SU-DHL-6 (cell line): ENCODE measurements at regions not wholly inside any gene's neighbourhood (a gene's known extent, or its start where the extent isn't known, plus 50 kb on each side); places are given as distances from the start of the nearest gene placed in this dataset.
"Not testable (repeated sequence)": the region's sequence is repeated elsewhere in the genome, so short reads cannot be mapped to it uniquely, and the experiment has no call there.

Source experiments
- H2AFZ ChIP-seq: fragments of 200-600 bp; sonication (generic); 2 replicates; pipeline ENCODE4 v1.6.1; 2014; ENCODE audit warnings: low read depth, mild to moderate bottlenecking, moderate library complexity, mixed read lengths, antibody characterized with exemption, low read length; ENCODE audit not compliant: severe bottlenecking
- H3F3A ChIP-seq: fragments of 200-600 bp; shearing (Covaris generic); 2 replicates; pipeline ENCODE4 v1.6.0; 2016; ENCODE audit warnings: antibody characterized with exemption, mild to moderate bottlenecking; ENCODE audit not compliant: insufficient read depth
- H3K27ac ChIP-seq: fragments of 200-600 bp; sonication (generic); 2 replicates; pipeline ENCODE4 v1.5.1; 2016; ENCODE audit warnings: low read depth, mild to moderate bottlenecking, low read length, moderate library complexity, mixed read lengths
- H3K27me3 ChIP-seq: fragments of 200-600 bp; sonication (generic), shearing (Covaris generic); 2 replicates; pipeline ENCODE4 v1.6.0; 2014; ENCODE audit warnings: mild to moderate bottlenecking, low read length
- H3K36me3 ChIP-seq: fragments of 200-600 bp; sonication (generic); 2 replicates; pipeline ENCODE4 v1.6.1; 2014; ENCODE audit warnings: mild to moderate bottlenecking, low read length, mixed read lengths
- H3K4me2 ChIP-seq: fragments of 300-600, 200-600 bp; shearing (Covaris generic), sonication (generic); 2 replicates; pipeline ENCODE4 v1.6.0; 2014; ENCODE audit warnings: low read length, low read depth, mild to moderate bottlenecking; ENCODE audit not compliant: poor library complexity, severe bottlenecking
- H3K4me3 ChIP-seq: fragments of 200-600 bp; sonication (generic); 2 replicates; pipeline ENCODE4 v1.5.1; 2014; ENCODE audit warnings: antibody characterized with exemption, low read length, mild to moderate bottlenecking, mixed read lengths; ENCODE audit not compliant: insufficient read depth, poor library complexity, severe bottlenecking
- H3K79me2 ChIP-seq: fragments of 200-600 bp; sonication (generic); 2 replicates; pipeline ENCODE4 v1.6.1; 2014; ENCODE audit warnings: mild to moderate bottlenecking, low read length, moderate library complexity; ENCODE audit not compliant: insufficient read depth
- H3K9ac ChIP-seq: fragments of 200-600 bp; sonication (generic); 2 replicates; pipeline ENCODE4 v1.7.0; 2014; ENCODE audit warnings: mild to moderate bottlenecking, low read length
- H3K9me2 ChIP-seq: fragments of 200-600 bp; sonication (generic); replicated peaks from 2 replicates; pipeline ENCODE4 v1.6.1; 2014; ENCODE audit warnings: low read length; ENCODE audit not compliant: insufficient read depth
- H3K9me3 ChIP-seq: fragments of 200-600 bp; sonication (generic); 2 replicates; pipeline ENCODE4 v1.6.1; 2014; ENCODE audit warnings: low read length, mixed read lengths; ENCODE audit not compliant: insufficient read depth
- H4K20me1 ChIP-seq: fragments of 200-600 bp; sonication (generic); 2 replicates; pipeline ENCODE4 v1.6.1; 2014; ENCODE audit warnings: low read depth, mild to moderate bottlenecking, antibody characterized with exemption, low read length, moderate library complexity, mixed read lengths
- CTCF ChIP-seq: fragments of 200-600 bp; sonication (generic); IDR thresholded peaks from one replicate; pipeline ENCODE4 v1.5.1; 2017; ENCODE audit warnings: antibody characterized with exemption, mild to moderate bottlenecking, low read length, moderate library complexity; ENCODE audit not compliant: insufficient read depth, poor library complexity, severe bottlenecking
- EZH2phosphoT487 ChIP-seq: fragments of 200-600 bp; sonication (generic), shearing (Covaris generic); conservative IDR thresholded peaks from 2 replicates; pipeline ENCODE4 v1.6.1; 2018; ENCODE audit warnings: mild to moderate bottlenecking, antibody characterized with exemption, low read length, moderate library complexity, mixed read lengths

- Histone ChIP-seq H3K36me3 (no peaks in the 10 kb centered on the region), H3K9me2 (no peaks in the 10 kb centered on the region), H3K27me3 (no peaks in the 10 kb centered on the region), H3K4me2 (no peak overlapping the region), H3F3A (no peaks in the 10 kb centered on the region), H3K9me3 (no peaks in the 10 kb centered on the region), H4K20me1 (no peaks in the 10 kb centered on the region), H3K27ac (no peak overlapping the region), H2AFZ (no peak overlapping the region), H3K79me2 (no peaks in the 10 kb centered on the region), H3K4me3 (no peak overlapping the region), H3K9ac (no peak overlapping the region)
- no peak for TF ChIP-seq CTCF
Observed at GRCh38 chr18:76613053-76613754, 118.2 kb upstream of the ZNF516 start.

GRCh38 chr18:76611750-76612045, 116.7 kb upstream of the ZNF516 start:
- not testable (repeated sequence) for H3K36me3 ChIP-seq, H2AFZ ChIP-seq, H3K9me2 ChIP-seq, H3K27ac ChIP-seq, H3K79me2 ChIP-seq, H3F3A ChIP-seq, H3K4me2 ChIP-seq, H3K27me3 ChIP-seq, H3K9me3 ChIP-seq, H3K9ac ChIP-seq, H4K20me1 ChIP-seq, H3K4me3 ChIP-seq

- H3K9me3 ChIP-seq: no peaks in the 10 kb centered on the region
- no peak overlapping the region for H3K4me2 ChIP-seq
- no peak for TF ChIP-seq CTCF
- no peak for TF ChIP-seq EZH2phosphoT487
- no peak overlapping the region for H2AFZ ChIP-seq
- no peaks in the 10 kb centered on the region for H3K36me3 ChIP-seq
- no peaks in the 10 kb centered on the region for H4K20me1 ChIP-seq
- no peaks in the 10 kb centered on the region for H3K79me2 ChIP-seq
- no peak overlapping the region for H3K4me3 ChIP-seq
- H3K27ac ChIP-seq: no peak overlapping the region
- no peaks in the 10 kb centered on the region for H3F3A ChIP-seq
- no peak overlapping the region for H3K9ac ChIP-seq
- no peaks in the 10 kb centered on the region for H3K9me2 ChIP-seq
- no peaks in the 10 kb centered on the region for H3K27me3 ChIP-seq
Observed at GRCh38 chr18:76610933-76611749, 116.1 kb upstream of the ZNF516 start.

GRCh38 chr18:76610012-76610411, 115.0 kb upstream of the ZNF516 start:
- Histone ChIP-seq H3K27me3 (no peaks in the 10 kb centered on the region), H3F3A (no peaks in the 10 kb centered on the region), H4K20me1 (no peaks in the 10 kb centered on the region), H3K9me3 (no peaks in the 10 kb centered on the region), H3K79me2 (no peaks in the 10 kb centered on the region), H3K36me3 (no peaks in the 10 kb centered on the region), H3K4me3 (no peak overlapping the region), H3K9ac (no peak overlapping the region), H3K9me2 (no peaks in the 10 kb centered on the region), H3K27ac (no peak overlapping the region), H3K4me2 (no peak overlapping the region), H2AFZ (no peak overlapping the region)
- TF ChIP-seq CTCF (no peak), EZH2phosphoT487 (no peak)
